Activated CD8-positive, alpha-beta memory T cell treated with anti-CD3 and anti-CD28 coated beads, Interleukin-2, amount 10 ng/mL, durations not matched to agents 7 days and 5 days (primary cell): ENCODE measurements at regions not wholly inside any gene's neighbourhood (a gene's known extent, or its start where the extent isn't known, plus 50 kb on each side); places are given as distances from the start of the nearest gene placed in this dataset.
"Not testable (repeated sequence)": the region's sequence is repeated elsewhere in the genome, so short reads cannot be mapped to it uniquely, and the experiment has no call there.

Experiments
- ATAC-seq: fragments of 150-1000 bp; cut with Tn5 transposase; one replicate; pipeline ENCODE4 v1.10.0; 2021; ENCODE audit warnings: moderate library complexity
- CTCF ChIA-PET: fragments of 350-600 bp; sonication (Branson Sonifier 250); formaldehyde crosslinking; loops from one replicate; lab custom pipeline; 2021; ENCODE audit warnings: antibody characterized with exemption; lab: Charles Lee
- DNase-seq: peaks from one replicate; pipeline ENCODE4 v3.0.0-alpha.2; 2020
- H3K27ac Mint-ChIP-seq: one replicate; pipeline ENCODE4 v1.8.0; 2021; ENCODE audit warnings: mild to moderate bottlenecking, mixed read lengths
- H3K27me3 Mint-ChIP-seq: one replicate; pipeline ENCODE4 v1.8.0; 2021; ENCODE audit warnings: mixed read lengths
- H3K36me3 Mint-ChIP-seq: one replicate; pipeline ENCODE4 v1.8.0; 2021; ENCODE audit warnings: mild to moderate bottlenecking, mixed read lengths
- H3K4me1 Mint-ChIP-seq: one replicate; pipeline ENCODE4 v1.8.0; 2021; ENCODE audit warnings: mixed read lengths
- H3K4me3 Mint-ChIP-seq: one replicate; pipeline ENCODE4 v1.8.0; 2021; ENCODE audit warnings: mild to moderate bottlenecking, moderate library complexity, mixed read lengths
- H3K9me3 Mint-ChIP-seq: one replicate; pipeline ENCODE4 v1.8.0; 2022; ENCODE audit warnings: low read depth, mixed read lengths

DNA sequence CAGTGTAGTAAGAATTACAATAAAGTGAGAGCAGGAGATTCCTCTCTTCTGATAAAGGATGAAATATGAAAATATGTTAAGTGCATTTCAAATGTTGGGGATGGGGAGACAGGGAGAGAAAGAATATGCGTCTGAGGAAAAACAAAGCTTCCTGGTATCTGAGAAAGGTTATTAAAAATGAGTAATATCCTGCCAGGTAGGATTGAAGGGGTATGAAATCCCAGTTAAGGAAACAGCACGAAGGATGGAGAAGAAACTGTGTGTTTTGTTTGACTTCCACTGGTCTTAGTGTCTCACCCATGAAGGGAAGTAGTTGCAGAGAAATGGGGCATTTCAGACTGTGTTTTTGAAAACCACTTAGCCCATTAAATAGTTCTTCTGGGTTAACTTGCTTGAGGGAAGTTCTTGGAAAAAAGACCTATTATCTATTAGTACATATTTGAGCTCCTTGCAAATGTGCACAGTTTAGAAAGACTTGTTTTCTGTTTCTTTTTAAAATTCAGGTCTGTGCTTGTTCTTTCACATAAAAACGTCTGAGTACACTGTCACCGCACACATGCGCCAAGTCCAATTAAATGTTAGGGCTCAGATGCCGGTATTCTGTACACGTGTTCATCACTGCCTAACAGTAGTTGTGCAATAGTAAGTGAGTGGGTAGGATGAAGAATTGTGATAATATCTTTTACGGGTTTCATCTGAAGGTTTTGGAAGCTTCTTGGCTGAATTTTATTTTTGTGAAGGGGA is 196.1 kb upstream of the P2RY1 start:
- DNase-seq = no peak
- ATAC-seq = no peak
- H3K36me3 Mint-ChIP-seq = no peaks in the 10 kb centered on the region
- no peaks in the 10 kb centered on the region for H3K4me1 Mint-ChIP-seq
- no peak overlapping the region for H3K27ac Mint-ChIP-seq
- peaks cover 9% of the 10 kb centered on the region for H3K27me3 Mint-ChIP-seq
- no peak overlapping the region for H3K4me3 Mint-ChIP-seq
- no peaks in the 10 kb centered on the region for H3K9me3 Mint-ChIP-seq
- CTCF ChIA-PET = no interaction called here

DNA sequence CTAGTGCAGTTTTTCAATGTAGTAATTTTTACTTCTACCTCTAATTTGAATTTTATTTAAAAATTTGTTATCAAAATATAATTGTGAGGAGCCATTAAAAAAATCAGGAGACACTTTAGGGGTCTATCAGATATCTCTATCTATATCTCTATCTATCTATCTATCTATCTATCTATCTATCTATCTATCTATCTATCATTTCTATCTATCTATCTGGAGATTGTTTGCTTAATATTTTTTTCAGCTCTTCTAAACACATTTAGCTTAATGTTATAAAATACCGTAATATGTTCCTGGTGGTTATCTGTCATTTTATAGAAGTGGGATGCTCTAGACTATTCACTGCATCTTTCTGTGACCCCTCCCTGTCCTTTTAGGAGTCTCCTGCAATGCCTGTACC is 193.7 kb upstream of the P2RY1 start:
- CTCF ChIA-PET = no interaction called here
- ATAC-seq (no peak), DNase-seq (no peak)
- no peaks in the 10 kb centered on the region for H3K4me1 Mint-ChIP-seq
- peaks cover 9% of the 10 kb centered on the region for H3K27me3 Mint-ChIP-seq
- H3K4me3 Mint-ChIP-seq = no peak overlapping the region
- no peaks in the 10 kb centered on the region for H3K36me3 Mint-ChIP-seq
- H3K27ac Mint-ChIP-seq = no peak overlapping the region
- H3K9me3 Mint-ChIP-seq = no peaks in the 10 kb centered on the region

DNA sequence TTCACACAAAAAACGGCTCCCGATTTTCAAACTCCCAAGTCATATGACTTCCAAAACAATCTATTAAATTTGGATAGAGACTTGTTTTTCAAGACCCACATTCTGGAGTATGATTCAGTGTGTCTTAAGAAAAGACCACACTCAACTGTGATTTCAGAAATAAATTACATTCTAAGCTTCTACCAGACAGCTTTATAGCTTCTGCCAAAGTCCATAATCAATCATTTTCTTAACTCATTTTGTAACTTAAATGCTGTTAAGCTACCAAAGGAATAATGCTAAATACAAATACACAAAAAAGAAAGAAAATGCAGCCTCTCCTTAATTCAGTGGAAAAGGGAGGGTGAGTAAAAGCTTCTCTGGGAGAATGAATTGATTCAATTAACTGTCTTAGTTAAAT is 192.3 kb upstream of the P2RY1 start:
- CTCF ChIA-PET = no interaction called here
- Mint-ChIP-seq H3K27ac (no peak overlapping the region), H3K9me3 (no peaks in the 10 kb centered on the region), H3K4me1 (no peaks in the 10 kb centered on the region), H3K4me3 (no peak overlapping the region), H3K36me3 (no peaks in the 10 kb centered on the region), H3K27me3 (peaks cover 9% of the 10 kb centered on the region)
- no peak for ATAC-seq
- no peak for DNase-seq

DNA sequence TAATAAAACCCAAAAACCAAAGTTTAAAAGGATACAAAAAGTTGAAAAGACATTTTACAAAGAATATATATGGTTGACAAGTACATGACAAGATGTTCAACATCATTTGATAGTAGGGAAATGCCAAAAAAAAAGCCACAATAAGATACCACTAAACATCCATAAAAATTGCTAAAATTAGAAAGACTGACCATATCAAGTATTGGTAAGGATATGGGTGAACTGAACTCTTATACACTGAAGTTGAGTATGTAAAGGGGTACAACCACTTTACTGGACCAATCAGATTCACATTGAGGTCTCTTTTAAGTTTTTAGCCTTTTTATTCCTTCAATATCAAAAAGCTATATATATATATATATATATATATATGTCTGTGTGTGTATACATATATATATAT is 190.5 kb upstream of the P2RY1 start:
- CTCF ChIA-PET = no interaction called here
- DNase-seq = no peak
- Mint-ChIP-seq H3K27ac (no peak overlapping the region), H3K9me3 (no peaks in the 10 kb centered on the region), H3K36me3 (no peaks in the 10 kb centered on the region), H3K4me3 (no peak overlapping the region), H3K27me3 (peaks cover 14% of the 10 kb centered on the region), H3K4me1 (no peaks in the 10 kb centered on the region)
- no peak for ATAC-seq

DNA sequence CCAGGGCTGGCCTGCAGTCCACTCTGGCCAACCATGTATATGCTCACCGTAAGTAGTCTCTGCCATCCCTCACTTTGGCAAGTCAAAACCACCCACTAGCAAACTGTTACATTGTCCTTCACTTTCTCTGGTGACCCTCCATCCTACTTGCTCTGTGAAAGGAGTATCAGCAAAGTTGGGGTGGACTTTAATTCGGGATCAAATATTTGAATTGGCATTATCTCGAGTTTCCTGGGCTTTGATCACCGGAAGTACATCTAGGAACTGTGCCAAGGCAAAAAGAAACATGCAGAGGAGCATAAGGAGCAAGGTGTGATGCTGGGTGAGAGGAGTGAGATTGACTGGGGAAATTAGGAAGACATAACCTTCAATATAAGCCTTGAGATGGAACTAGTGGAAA is 188.9 kb upstream of the P2RY1 start:
- Mint-ChIP-seq H3K4me1 (no peaks in the 10 kb centered on the region), H3K27ac (no peak overlapping the region), H3K27me3 (peaks cover 12% of the 10 kb centered on the region), H3K36me3 (no peaks in the 10 kb centered on the region), H3K9me3 (no peaks in the 10 kb centered on the region), H3K4me3 (no peak overlapping the region)
- CTCF ChIA-PET = no interaction called here
- ATAC-seq = no peak
- no peak for DNase-seq

DNA sequence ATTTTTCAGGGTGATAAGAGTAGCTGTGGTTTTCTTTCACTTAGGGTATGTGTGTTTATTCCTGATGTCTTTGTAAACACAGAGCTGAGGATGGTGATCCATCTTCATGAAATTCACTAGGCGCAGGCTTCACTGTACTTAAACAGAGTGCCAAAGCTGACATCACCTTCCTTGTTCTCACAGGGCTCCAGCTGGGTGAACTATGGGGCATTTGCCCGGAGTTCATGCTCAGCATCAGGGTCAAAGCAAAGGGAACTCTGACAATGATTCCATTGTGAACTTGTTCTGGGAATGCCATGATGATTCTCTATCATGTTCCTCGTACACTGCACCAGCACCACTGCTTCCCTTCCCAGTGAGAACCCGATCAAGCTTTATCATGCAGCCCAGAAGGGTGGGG is 184.8 kb upstream of the P2RY1 start:
- DNase-seq (no peak), ATAC-seq (no peak)
- H3K27ac Mint-ChIP-seq = no peak overlapping the region
- H3K9me3 Mint-ChIP-seq = no peaks in the 10 kb centered on the region
- no peak overlapping the region for H3K4me3 Mint-ChIP-seq
- CTCF ChIA-PET = no interaction called here
- no peaks in the 10 kb centered on the region for H3K4me1 Mint-ChIP-seq
- H3K27me3 Mint-ChIP-seq = peaks cover 19% of the 10 kb centered on the region
- H3K36me3 Mint-ChIP-seq = no peaks in the 10 kb centered on the region

DNA sequence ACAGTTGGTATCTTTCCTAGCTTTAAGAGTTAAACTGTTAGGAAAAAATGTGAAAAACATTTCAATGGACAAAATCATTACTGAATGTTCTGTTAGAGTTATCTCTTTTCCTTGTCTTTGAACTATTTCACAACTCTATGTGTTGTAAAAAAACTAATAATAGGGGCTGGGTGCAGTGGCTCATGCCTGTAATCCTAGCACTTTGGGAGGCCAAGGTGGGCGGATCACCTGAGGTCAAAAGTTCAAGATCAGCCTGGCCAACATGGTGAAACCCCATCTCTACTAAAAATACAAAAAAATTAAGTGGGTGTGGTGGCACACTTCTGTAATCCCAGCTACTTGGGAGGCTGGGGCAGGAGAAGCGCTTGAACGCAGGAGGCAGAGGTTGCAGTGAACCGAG is 184.0 kb upstream of the P2RY1 start:
- not testable (repeated sequence) for H3K27ac Mint-ChIP-seq, ATAC-seq

DNA sequence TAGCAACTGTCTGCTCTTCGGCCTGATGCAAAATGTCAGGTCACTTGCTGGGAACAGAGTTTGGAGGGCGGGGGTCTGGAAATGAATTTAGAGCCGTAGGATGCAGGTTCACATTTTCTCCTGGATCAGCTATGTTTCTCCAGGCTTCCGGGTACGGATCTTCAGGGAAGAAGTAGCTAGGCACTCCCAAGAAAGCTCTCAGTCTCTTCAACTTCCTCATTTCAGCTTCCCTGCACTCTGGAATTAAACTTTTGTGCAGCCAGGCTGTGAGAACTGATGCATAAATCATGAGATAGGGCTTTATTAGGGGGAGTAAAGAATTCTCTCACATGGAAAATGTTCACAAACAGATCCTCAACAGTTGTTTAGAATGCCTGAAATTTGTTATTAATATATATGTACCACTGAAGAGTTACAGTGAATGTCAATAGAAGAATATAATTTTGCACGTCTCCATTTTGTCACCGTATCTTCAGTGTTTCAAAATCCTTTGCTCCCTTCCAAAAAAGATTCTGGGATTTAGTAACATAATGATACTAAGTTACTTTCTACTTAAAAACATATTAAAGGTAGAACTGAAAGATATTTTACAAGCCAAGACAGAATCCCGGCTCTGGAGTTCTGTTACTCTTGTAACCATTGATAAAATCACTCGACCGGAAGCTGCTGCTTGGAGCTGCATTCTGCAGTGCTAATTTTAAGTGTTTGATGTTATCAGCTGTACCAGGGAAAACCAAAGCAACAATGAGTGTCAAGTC is 178.5 kb upstream of the P2RY1 start:
- H3K4me3 Mint-ChIP-seq = no peak overlapping the region
- H3K27me3 Mint-ChIP-seq = peaks cover 17% of the 10 kb centered on the region
- peaks cover 3% of the 10 kb centered on the region for H3K9me3 Mint-ChIP-seq
- no peak overlapping the region for H3K27ac Mint-ChIP-seq
- ATAC-seq (no peak), DNase-seq (no peak)
- H3K4me1 Mint-ChIP-seq = peaks cover 5% of the 10 kb centered on the region
- H3K36me3 Mint-ChIP-seq = no peaks in the 10 kb centered on the region
- CTCF ChIA-PET = no interaction called here

More for the DNA sequence above, 184.0 kb upstream of the P2RY1 start:
- H3K4me3 Mint-ChIP-seq, H3K9me3 Mint-ChIP-seq, H3K4me1 Mint-ChIP-seq, CTCF ChIA-PET, DNase-seq, H3K36me3 Mint-ChIP-seq: not testable (repeated sequence)
- peaks cover 19% of the 10 kb centered on the region for H3K27me3 Mint-ChIP-seq

DNA sequence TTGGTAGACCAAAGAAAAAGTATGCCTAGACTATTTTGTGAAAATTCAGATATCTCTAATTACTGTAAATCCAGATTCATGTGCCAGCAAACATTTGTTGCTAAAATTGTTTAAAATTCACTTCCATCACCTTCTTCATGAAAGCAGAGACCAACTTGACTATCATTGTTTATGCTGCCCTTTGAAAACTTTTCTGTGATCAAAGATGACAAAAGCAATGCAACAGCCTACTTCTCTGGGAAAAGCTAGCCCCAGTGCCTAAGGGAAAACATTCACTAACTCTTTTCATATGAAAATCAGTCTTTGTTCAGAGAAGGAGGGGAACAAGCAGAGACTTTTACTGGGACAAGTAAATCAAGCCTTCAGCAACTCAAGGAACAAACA is 178.0 kb upstream of the P2RY1 start:
- Mint-ChIP-seq H3K27me3 (peaks cover 17% of the 10 kb centered on the region), H3K4me1 (peaks cover 5% of the 10 kb centered on the region), H3K36me3 (no peaks in the 10 kb centered on the region), H3K27ac (no peak overlapping the region), H3K9me3 (peaks cover 5% of the 10 kb centered on the region), H3K4me3 (no peak overlapping the region)
- DNase-seq (no peak), ATAC-seq (no peak)
- CTCF ChIA-PET = no interaction called here

DNA sequence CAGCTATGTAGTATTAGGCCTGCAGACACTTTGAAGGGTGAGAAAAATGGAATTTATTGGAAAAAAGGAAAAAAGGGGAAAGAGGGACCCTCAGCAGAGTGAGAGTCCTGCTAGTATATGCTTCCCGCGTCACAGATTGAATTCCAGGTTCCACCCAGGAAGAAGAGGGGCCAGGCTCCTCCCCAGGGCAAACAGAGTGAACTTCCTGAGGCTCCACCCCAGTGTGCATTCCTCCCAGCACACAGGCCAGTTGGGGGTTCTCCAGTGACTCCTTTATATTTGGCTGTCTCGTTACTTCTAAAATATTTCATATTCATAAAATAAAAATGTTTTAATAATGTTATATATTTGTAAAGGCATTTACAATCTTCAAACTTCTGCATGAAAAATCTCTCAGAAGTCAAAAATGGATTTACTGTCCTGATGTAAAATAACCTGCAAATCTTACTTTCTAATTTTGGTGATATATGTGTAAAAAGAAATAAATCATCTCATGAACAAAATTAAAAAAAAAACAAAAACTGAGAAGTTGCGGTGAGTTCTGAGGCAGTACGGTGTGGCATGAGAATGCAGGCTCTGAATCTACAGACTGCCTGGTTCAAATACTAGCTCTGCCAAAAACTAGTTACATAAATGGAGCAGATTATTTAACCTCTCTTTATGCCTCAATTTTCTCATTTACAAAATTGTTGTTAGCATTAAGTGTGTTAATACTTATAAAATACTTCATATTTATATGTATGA is 175.8 kb upstream of the P2RY1 start:
- Mint-ChIP-seq H3K27me3 (peaks cover 13% of the 10 kb centered on the region), H3K4me1 (peaks cover 5% of the 10 kb centered on the region), H3K27ac (no peak overlapping the region), H3K4me3 (no peak overlapping the region), H3K36me3 (no peaks in the 10 kb centered on the region), H3K9me3 (peaks cover 9% of the 10 kb centered on the region)
- DNase-seq (no peak), ATAC-seq (no peak)
- CTCF ChIA-PET = no interaction called here

DNA sequence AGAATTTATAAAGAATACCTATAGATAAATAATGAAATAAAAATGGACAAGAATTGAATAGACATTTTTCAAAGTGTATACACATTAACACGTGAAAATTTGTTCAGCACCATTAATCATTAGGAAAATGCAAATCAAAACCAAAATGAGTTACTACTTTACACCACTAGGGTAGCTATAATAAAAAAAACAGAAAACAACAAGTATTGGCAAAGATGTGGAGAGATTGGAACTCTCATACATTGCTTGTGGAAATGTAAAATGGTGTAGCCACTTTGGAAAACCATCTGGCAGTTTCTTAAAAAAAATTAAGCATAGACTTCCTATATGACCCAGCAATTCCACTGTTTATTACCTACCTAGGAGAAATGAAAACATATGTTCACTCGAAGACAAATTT is 172.8 kb upstream of the P2RY1 start:
- Mint-ChIP-seq H3K4me3 (no peak overlapping the region), H3K4me1 (no peaks in the 10 kb centered on the region), H3K36me3 (no peaks in the 10 kb centered on the region), H3K27ac (no peak overlapping the region), H3K9me3 (peaks cover 9% of the 10 kb centered on the region), H3K27me3 (peaks cover 3% of the 10 kb centered on the region)
- ATAC-seq = no peak
- no peak for DNase-seq
- CTCF ChIA-PET = no interaction called here

DNA sequence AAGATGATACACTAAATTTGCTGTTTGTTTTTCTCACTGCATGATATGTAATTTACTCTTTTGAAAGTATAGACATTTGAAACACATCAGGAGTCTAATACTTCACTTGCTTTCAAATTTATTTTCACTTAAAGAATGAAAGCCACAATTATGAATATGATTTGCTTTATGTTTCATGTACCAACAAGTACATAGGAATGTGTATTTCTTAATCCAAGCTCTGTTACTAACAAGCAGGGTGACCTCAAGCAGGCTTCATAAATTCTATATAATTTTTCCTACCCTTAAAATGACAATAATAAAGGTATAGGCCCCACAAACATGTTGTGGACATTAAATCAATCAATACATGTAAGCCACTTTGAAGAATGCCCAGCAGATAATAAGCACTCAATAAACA is 170.2 kb upstream of the P2RY1 start:
- peaks cover 6% of the 10 kb centered on the region for H3K27me3 Mint-ChIP-seq
- CTCF ChIA-PET = no interaction called here
- no peak overlapping the region for H3K4me3 Mint-ChIP-seq
- no peaks in the 10 kb centered on the region for H3K36me3 Mint-ChIP-seq
- H3K9me3 Mint-ChIP-seq = peaks cover 9% of the 10 kb centered on the region
- H3K27ac Mint-ChIP-seq = no peak overlapping the region
- no peak for ATAC-seq
- no peaks in the 10 kb centered on the region for H3K4me1 Mint-ChIP-seq
- DNase-seq = no peak

DNA sequence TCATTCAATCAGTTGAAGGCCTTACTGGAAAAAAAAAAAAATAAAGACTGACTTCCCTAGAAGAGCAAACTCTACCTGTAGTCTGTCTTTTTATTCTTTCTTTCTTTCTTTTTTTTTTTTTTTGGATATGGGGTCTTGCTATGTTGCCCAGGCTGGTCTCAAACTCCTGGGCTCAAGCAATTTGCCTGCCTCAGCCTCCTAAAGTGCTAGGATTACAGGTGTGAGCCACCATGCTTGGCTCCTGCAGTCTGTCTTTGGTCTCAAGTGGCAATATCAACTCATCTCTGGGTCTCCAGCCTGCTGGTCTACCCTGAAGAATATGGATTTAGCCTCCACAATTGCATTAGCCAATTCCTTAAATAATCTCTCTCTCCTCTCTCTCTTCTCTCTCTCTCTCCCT is 167.7 kb upstream of the P2RY1 start:
- CTCF ChIA-PET = no interaction called here
- Mint-ChIP-seq H3K9me3 (peaks cover 4% of the 10 kb centered on the region), H3K27ac (no peak overlapping the region), H3K4me1 (no peaks in the 10 kb centered on the region), H3K36me3 (no peaks in the 10 kb centered on the region), H3K27me3 (peaks cover 8% of the 10 kb centered on the region), H3K4me3 (no peak overlapping the region)
- DNase-seq (no peak), ATAC-seq (no peak)

DNA sequence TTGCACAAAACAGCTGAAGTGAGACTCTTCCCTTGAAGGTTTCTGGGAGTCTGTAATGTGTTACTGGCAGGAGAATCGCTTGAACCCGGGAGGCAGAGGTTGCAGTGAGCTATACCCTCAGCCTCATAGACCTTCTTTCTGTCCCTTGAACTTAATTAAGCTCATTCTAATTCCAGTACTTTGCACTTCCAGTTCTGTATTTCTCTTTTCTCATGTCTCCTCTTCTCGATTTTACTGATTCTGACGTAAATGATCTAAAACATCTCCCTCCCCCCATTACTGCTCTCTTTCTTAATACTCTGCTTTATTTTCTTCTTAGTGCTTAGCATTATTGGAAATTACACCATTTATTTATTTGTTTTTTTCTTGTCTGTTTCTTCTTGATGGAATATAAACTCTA is 165.4 kb upstream of the P2RY1 start:
- no peak overlapping the region for H3K4me3 Mint-ChIP-seq
- no peaks in the 10 kb centered on the region for H3K9me3 Mint-ChIP-seq
- H3K27ac Mint-ChIP-seq = no peak overlapping the region
- H3K36me3 Mint-ChIP-seq = no peaks in the 10 kb centered on the region
- CTCF ChIA-PET = interaction anchor here (1.9 kb wide), 1 partner anchor 23 kb away, joined by 4 read pairs; no protein-coding TSS in a partner anchor
- DNase-seq (no peak), ATAC-seq (no peak)
- H3K4me1 Mint-ChIP-seq = no peaks in the 10 kb centered on the region
- H3K27me3 Mint-ChIP-seq = peaks cover 8% of the 10 kb centered on the region
